HG02588 (cell line): ENCODE measurements at regions not wholly inside any gene's neighbourhood (a gene's known extent, or its start where the extent isn't known, plus 50 kb on each side); places are given as distances from the start of the nearest gene placed in this dataset.

Experiments
- ATAC-seq: cut with Tn5 transposase; IDR thresholded peaks from one replicate; pipeline ENCODE4 v1.9.1; 2021; ENCODE audit warnings: mild to moderate bottlenecking, moderate library complexity; ENCODE audit not compliant: unreplicated experiment

GRCh38 chr4:125994024-125994423, 679.3 kb downstream of the FAT4 start:
- no peak for ATAC-seq

GRCh38 chr4:125994430-125994829, 679.7 kb downstream of the FAT4 start:
- ATAC-seq: no peak

GRCh38 chr4:126004941-126005340, 690.2 kb downstream of the FAT4 start:
- no peak for ATAC-seq

- ATAC-seq: no peak
Observed at GRCh38 chr4:126007142-126007541, 692.4 kb downstream of the FAT4 start.

GRCh38 chr4:126012691-126013290, 698.0 kb downstream of the FAT4 start:
- ATAC-seq: no peak

GRCh38 chr4:126018274-126018673, 703.5 kb downstream of the FAT4 start:
- ATAC-seq: no peak

- no peak for ATAC-seq
Observed at GRCh38 chr4:126023896-126024295, 709.1 kb downstream of the FAT4 start.

- ATAC-seq: no peak
Observed at GRCh38 chr4:126027601-126028000, 712.8 kb downstream of the FAT4 start.

- ATAC-seq: no peak
Observed at GRCh38 chr4:126028876-126029275, 714.1 kb downstream of the FAT4 start.

GRCh38 chr4:126037231-126037630, 722.5 kb downstream of the FAT4 start:
- ATAC-seq: no peak

GRCh38 chr4:126038502-126039144, 723.9 kb downstream of the FAT4 start:
- ATAC-seq: no peak

- ATAC-seq: no peak
Observed at GRCh38 chr4:126046081-126046614, 731.4 kb downstream of the FAT4 start.

- no peak for ATAC-seq
Observed at GRCh38 chr4:126047114-126047513, 732.4 kb downstream of the FAT4 start.

- ATAC-seq: no peak
Observed at GRCh38 chr4:126051689-126052424, 737.1 kb downstream of the FAT4 start.

GRCh38 chr4:126056116-126056650, 741.4 kb downstream of the FAT4 start:
- no peak for ATAC-seq

- ATAC-seq: no peak
Observed at GRCh38 chr4:126057371-126057770, 742.6 kb downstream of the FAT4 start.

GRCh38 chr4:126058596-126058995, 743.8 kb downstream of the FAT4 start:
- ATAC-seq: no peak

- no peak for ATAC-seq
Observed at GRCh38 chr4:126061655-126062054, 746.9 kb downstream of the FAT4 start.

GRCh38 chr4:126065016-126065415, 750.3 kb downstream of the FAT4 start:
- ATAC-seq: no peak

- ATAC-seq: no peak
Observed at GRCh38 chr4:126071346-126072333, 756.9 kb downstream of the FAT4 start.
